Ascending aorta (tissue), 2 donors: ENCODE measurements at regions not wholly inside any gene's neighbourhood (a gene's known extent, or its start where the extent isn't known, plus 50 kb on each side); places are given as distances from the start of the nearest gene placed in this dataset.

ENCODE experiments used
- DNase-seq, 2 donors: peaks; one replicate each; pipeline ENCODE4 v3.0.0-alpha.2; 2019; ENCODE audit warnings: low spot score in 2 of 2
- H3K27ac ChIP-seq, 2 donors: fragments of 200-600 bp; sonication (generic); one replicate each; pipeline ENCODE4 v1.5.1; 2016 to 2017; ENCODE audit warnings: mild to moderate bottlenecking in 1 of 2
- H3K27me3 ChIP-seq: fragments of 200-600 bp; sonication (generic); one replicate; pipeline ENCODE4 v1.5.1; 2017
- H3K36me3 ChIP-seq, 2 donors: fragments of 200-600 bp; sonication (generic); one replicate each; pipeline ENCODE4 v1.5.1; 2016
- H3K4me1 ChIP-seq, 2 donors: fragments of 200-600 bp; sonication (generic); one replicate each; pipeline ENCODE4 v1.5.1; 2016 to 2017; ENCODE audit warnings: mild to moderate bottlenecking in 1 of 2
- H3K4me3 ChIP-seq, 2 donors: fragments of 200-600 bp; sonication (generic); one replicate each; pipeline ENCODE4 v1.5.1; 2016 to 2017; ENCODE audit warnings: mild to moderate bottlenecking in 1 of 2
- H3K9me3 ChIP-seq, 2 donors: fragments of 200-600 bp; sonication (generic); one replicate each; pipeline ENCODE4 v1.5.1; 2016
- CTCF ChIP-seq, 3 experiments: fragments of 200-600 bp in 2 of 3; fragments of 450-650 bp in 1 of 3; sonication (generic) in 2 of 3; IDR thresholded peaks; one replicate each; pipeline ENCODE4 v1.5.1; 2016 to 2019; ENCODE audit warnings: antibody characterized with exemption in 3 of 3, mild to moderate bottlenecking in 1 of 3, moderate library complexity in 1 of 3
- intact Hi-C: fragments of 100-400 bp; cut with DNase I; formaldehyde crosslinking; loops from one replicate; pipeline ENCODE4 v1.15.1; 2023

- Histone ChIP-seq H3K4me1 (peaks cover 14 to 23% of the 10 kb centered on the region in 2 donors), H3K36me3 (no peaks in the 10 kb centered on the region), H3K27ac (no peak overlapping the region), H3K9me3 (no peaks in the 10 kb centered on the region), H3K4me3 (no peak overlapping the region), H3K27me3 (no peaks in the 10 kb centered on the region)
- intact Hi-C loops = loop anchor here (2.0 kb wide), 1 partner anchor 108 kb away; no protein-coding TSS in a partner anchor
- no peak for TF ChIP-seq CTCF (IDR thresholded peaks at IDR 0.05)
- peak in 1 of 2 donors; percentile 78 for DNase-seq
Observed at GRCh38 chr3:72336821-72337479, 511.3 kb downstream of the SHQ1 start.

GRCh38 chr3:72336114-72336651 lies 512.1 kb downstream of the SHQ1 start:
- no peak for DNase-seq
- Histone ChIP-seq H3K27me3 (no peaks in the 10 kb centered on the region), H3K4me1 (peaks cover 11 to 19% of the 10 kb centered on the region in 2 donors), H3K36me3 (no peaks in the 10 kb centered on the region), H3K4me3 (no peak overlapping the region), H3K27ac (no peak overlapping the region), H3K9me3 (no peaks in the 10 kb centered on the region)
- TF ChIP-seq CTCF (IDR thresholded peaks at IDR 0.05) = no peak
- intact Hi-C loops = loop anchor here (2.0 kb wide), 1 partner anchor 109 kb away; no protein-coding TSS in a partner anchor

- H3K36me3 ChIP-seq = no peaks in the 10 kb centered on the region
- peaks cover 11 to 19% of the 10 kb centered on the region in 2 donors for H3K4me1 ChIP-seq
- H3K4me3 ChIP-seq = no peak overlapping the region
- H3K27me3 ChIP-seq = no peaks in the 10 kb centered on the region
- H3K27ac ChIP-seq = no peak overlapping the region
- no peaks in the 10 kb centered on the region for H3K9me3 ChIP-seq
- no peak for TF ChIP-seq CTCF (IDR thresholded peaks at IDR 0.05)
- no peak for DNase-seq
- intact Hi-C loops = loop anchor here (2.0 kb wide), 1 partner anchor 109 kb away; no protein-coding TSS in a partner anchor
Observed at GRCh38 chr3:72335458-72336095, 512.7 kb downstream of the SHQ1 start.

GRCh38 chr3:72334681-72335457 lies 513.4 kb downstream of the SHQ1 start:
- Histone ChIP-seq H3K4me3 (no peak overlapping the region), H3K36me3 (no peaks in the 10 kb centered on the region), H3K4me1 (peaks cover 11 to 17% of the 10 kb centered on the region in 2 donors), H3K27ac (no peak overlapping the region), H3K9me3 (no peaks in the 10 kb centered on the region), H3K27me3 (no peaks in the 10 kb centered on the region)
- DNase-seq = no peak
- no peak for TF ChIP-seq CTCF (IDR thresholded peaks at IDR 0.05)
- intact Hi-C loops = no loop called here

GRCh38 chr3:72332689-72333088 lies 515.6 kb downstream of the SHQ1 start:
- Histone ChIP-seq H3K27ac (no peak overlapping the region), H3K27me3 (no peaks in the 10 kb centered on the region), H3K9me3 (no peaks in the 10 kb centered on the region), H3K4me1 (peaks cover 0 to 14% of the 10 kb centered on the region in 2 donors), H3K4me3 (no peak overlapping the region), H3K36me3 (no peaks in the 10 kb centered on the region)
- intact Hi-C loops = no loop called here
- DNase-seq = no peak
- no peak for TF ChIP-seq CTCF (IDR thresholded peaks at IDR 0.05)
